PC-9 (cell line): ENCODE measurements at regions not wholly inside any gene's neighbourhood (a gene's known extent, or its start where the extent isn't known, plus 50 kb on each side); places are given as distances from the start of the nearest gene placed in this dataset.

Source experiments
- BruUV-seq: library from RNA; stranded (reverse); fragments of 400-500 nt; replicated peaks from 2 replicates; lab custom pipeline; 2021; lab: Mats Ljungman, UMichigan
- CTCF ChIA-PET: fragments of 300-600 bp; sonication (Branson Sonifier 250); formaldehyde crosslinking; loops from one replicate; lab custom pipeline; 2022; ENCODE audit warnings: antibody characterized with exemption; lab: Charles Lee
- POLR2A ChIA-PET: fragments of 300-600 bp; sonication (Branson Sonifier 250); formaldehyde crosslinking; loops from one replicate; lab custom pipeline; 2022; ENCODE audit warnings: antibody characterized with exemption; ENCODE audit not compliant: unreplicated experiment; lab: Charles Lee
- DNase-seq, 2 experiments: peaks; one replicate each; pipeline versions ENCODE4 v3.0.0 to v3.0.0-alpha.2; 2015 to 2022; ENCODE audit warnings: mixed read lengths in 1 of 2
- H2AFZ ChIP-seq: fragments of 200-600 bp; sonication (generic); 2 replicates; pipeline ENCODE4 v1.8.1; 2017; ENCODE audit warnings: antibody characterized with exemption
- H3F3A ChIP-seq: fragments of 200-600 bp; sonication (generic); 2 replicates; pipeline ENCODE4 v1.8.1; 2017; ENCODE audit warnings: antibody characterized with exemption, mild to moderate bottlenecking, low read depth; ENCODE audit not compliant: insufficient read depth
- H3K27ac ChIP-seq: fragments of 200-600 bp; sonication (generic); 2 replicates; pipeline ENCODE4 v1.6.1; 2016; ENCODE audit warnings: mixed run types
- H3K27me3 ChIP-seq: fragments of 200-600 bp; sonication (generic); 2 replicates; pipeline ENCODE4 v1.6.1; 2016; ENCODE audit warnings: low read depth, mixed run types; ENCODE audit not compliant: insufficient read depth
- H3K36me3 ChIP-seq: fragments of 200-600 bp; sonication (generic); 2 replicates; pipeline ENCODE4 v1.6.1; 2016; ENCODE audit warnings: low read depth, mixed run types
- H3K4me1 ChIP-seq: fragments of 200-600 bp; sonication (generic); replicated peaks from 2 replicates; pipeline ENCODE4 v1.6.1; 2016; ENCODE audit warnings: mixed run types; ENCODE audit not compliant: insufficient read depth
- H3K4me2 ChIP-seq: fragments of 200-600 bp; sonication (generic); 2 replicates; pipeline ENCODE4 v1.6.1; 2017; ENCODE audit warnings: mixed run types
- H3K4me3 ChIP-seq: fragments of 200-600 bp; sonication (generic); 2 replicates; pipeline ENCODE4 v1.6.1; 2016; ENCODE audit warnings: mixed run types
- H3K79me2 ChIP-seq: fragments of 200-600 bp; sonication (generic); 2 replicates; pipeline ENCODE4 v1.6.1; 2017; ENCODE audit warnings: low read depth, mixed run types
- H3K9me2 ChIP-seq: fragments of 200-600 bp; sonication (generic); 2 replicates; pipeline ENCODE4 v1.8.1; 2017; ENCODE audit warnings: mild to moderate bottlenecking; ENCODE audit not compliant: insufficient read depth
- H3K9me3 ChIP-seq: fragments of 200-600 bp; sonication (generic); 2 replicates; pipeline ENCODE4 v1.8.1; 2016; ENCODE audit warnings: low read depth; ENCODE audit not compliant: insufficient read depth
- H4K20me1 ChIP-seq: fragments of 200-600 bp; sonication (generic); 2 replicates; pipeline ENCODE4 v1.8.1; 2017; ENCODE audit not compliant: insufficient read depth
- EZH2 ChIP-seq: fragments of 200-600 bp; sonication (generic); IDR thresholded peaks from 2 replicates; pipeline ENCODE4 v1.8.0; 2017; ENCODE audit warnings: antibody characterized with exemption, low read depth
- intact Hi-C: fragments of 100-400 bp; cut with micrococcal nuclease; formaldehyde crosslinking; loops from one replicate; pipeline ENCODE4 v1.10.0; 2022; ENCODE audit not compliant: unreplicated experiment
- TF ChIP-seq, protein P1 (sequence below): fragments of 200-600 bp; sonication (generic); conservative IDR thresholded peaks from 2 replicates; pipeline ENCODE4 v1.6.1; 2017; ENCODE audit warnings: mixed run types, antibody characterized with exemption, mild to moderate bottlenecking, moderate library complexity

DNA sequence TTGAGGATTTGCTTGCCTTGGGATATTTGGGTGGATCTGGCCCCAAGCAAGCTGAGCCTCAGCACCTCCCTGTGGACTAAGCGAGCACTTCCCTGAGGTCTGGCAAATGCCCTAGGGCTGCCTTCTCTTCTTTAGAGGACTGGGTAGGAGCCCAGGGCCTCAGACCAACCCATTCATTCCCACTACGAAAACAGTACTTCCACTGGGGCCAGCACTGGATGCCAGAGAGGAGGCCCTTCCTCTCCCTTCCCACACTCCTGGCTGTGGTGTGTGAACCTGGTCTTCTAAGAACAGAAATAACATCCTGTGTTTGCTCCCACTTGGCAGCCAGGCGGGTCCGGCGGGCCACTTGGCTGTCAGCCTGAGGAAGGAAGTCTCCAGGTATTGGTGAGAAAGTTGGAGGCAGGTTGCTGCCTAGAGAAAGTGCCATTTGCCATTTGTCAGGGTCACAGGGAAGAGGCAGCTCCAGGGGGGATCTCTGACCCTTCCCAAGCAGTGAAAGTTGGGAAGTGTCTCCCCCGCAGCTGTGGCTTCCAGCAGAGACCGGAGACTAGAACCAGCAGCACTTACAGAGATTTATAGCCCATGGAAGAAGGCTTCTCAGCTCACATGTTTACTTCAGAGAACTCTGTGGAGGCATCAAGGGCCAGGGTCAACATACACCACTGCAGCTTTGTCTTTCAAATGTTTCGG is 323.5 kb downstream of the SIPA1L2 start:
- H3K4me2 ChIP-seq = no peak overlapping the region
- peaks cover 21% of the 10 kb centered on the region for H3K27me3 ChIP-seq
- TF ChIP-seq, protein P1, sequence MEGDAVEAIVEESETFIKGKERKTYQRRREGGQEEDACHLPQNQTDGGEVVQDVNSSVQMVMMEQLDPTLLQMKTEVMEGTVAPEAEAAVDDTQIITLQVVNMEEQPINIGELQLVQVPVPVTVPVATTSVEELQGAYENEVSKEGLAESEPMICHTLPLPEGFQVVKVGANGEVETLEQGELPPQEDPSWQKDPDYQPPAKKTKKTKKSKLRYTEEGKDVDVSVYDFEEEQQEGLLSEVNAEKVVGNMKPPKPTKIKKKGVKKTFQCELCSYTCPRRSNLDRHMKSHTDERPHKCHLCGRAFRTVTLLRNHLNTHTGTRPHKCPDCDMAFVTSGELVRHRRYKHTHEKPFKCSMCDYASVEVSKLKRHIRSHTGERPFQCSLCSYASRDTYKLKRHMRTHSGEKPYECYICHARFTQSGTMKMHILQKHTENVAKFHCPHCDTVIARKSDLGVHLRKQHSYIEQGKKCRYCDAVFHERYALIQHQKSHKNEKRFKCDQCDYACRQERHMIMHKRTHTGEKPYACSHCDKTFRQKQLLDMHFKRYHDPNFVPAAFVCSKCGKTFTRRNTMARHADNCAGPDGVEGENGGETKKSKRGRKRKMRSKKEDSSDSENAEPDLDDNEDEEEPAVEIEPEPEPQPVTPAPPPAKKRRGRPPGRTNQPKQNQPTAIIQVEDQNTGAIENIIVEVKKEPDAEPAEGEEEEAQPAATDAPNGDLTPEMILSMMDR = no peak
- no peak for TF ChIP-seq EZH2
- ChIA-PET POLR2A (no interaction called here), CTCF (no interaction called here)
- H3K27ac ChIP-seq = no peak overlapping the region
- H3K9me3 ChIP-seq = no peaks in the 10 kb centered on the region
- no peak for DNase-seq
- no peaks in the 10 kb centered on the region for H3K4me1 ChIP-seq
- BruUV-seq = no TSS peak
- H3F3A ChIP-seq = no peaks in the 10 kb centered on the region
- H3K4me3 ChIP-seq = no peak overlapping the region
- H3K9me2 ChIP-seq = no peaks in the 10 kb centered on the region
- H4K20me1 ChIP-seq = no peaks in the 10 kb centered on the region
- no peaks in the 10 kb centered on the region for H3K79me2 ChIP-seq
- intact Hi-C loops = no loop called here
- no peak overlapping the region for H2AFZ ChIP-seq
- no peaks in the 10 kb centered on the region for H3K36me3 ChIP-seq

DNA sequence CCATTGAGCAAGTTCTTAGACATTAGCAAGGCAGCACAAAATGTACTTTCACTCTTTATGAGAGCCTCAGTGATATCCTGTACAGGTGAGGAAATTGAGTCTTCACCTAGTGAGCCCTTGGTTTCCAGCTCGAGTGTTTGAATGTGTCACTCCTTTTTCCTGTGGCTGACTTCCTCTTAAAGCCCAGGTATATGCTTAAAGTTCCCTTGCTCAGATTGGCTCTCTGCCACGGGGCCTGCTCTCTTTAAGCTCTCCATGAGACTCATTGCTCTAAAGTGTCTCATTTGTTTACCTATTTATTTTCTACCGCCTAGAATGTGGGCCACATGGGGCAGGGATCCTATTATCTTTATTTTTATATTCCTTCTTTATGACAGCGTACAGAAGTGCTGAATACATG is 324.9 kb downstream of the SIPA1L2 start:
- H3K4me1 ChIP-seq = no peaks in the 10 kb centered on the region
- H3K4me3 ChIP-seq = no peak overlapping the region
- no peak overlapping the region for H3K4me2 ChIP-seq
- intact Hi-C loops = no loop called here
- BruUV-seq = no TSS peak
- no peaks in the 10 kb centered on the region for H3F3A ChIP-seq
- no peaks in the 10 kb centered on the region for H3K79me2 ChIP-seq
- H3K36me3 ChIP-seq = no peaks in the 10 kb centered on the region
- H2AFZ ChIP-seq = no peak overlapping the region
- CTCF ChIA-PET = no interaction called here
- POLR2A ChIA-PET = no interaction called here
- no peaks in the 10 kb centered on the region for H4K20me1 ChIP-seq
- TF ChIP-seq, protein P1 = no peak
- no peak for TF ChIP-seq EZH2
- H3K9me3 ChIP-seq = no peaks in the 10 kb centered on the region
- H3K27ac ChIP-seq = no peak overlapping the region
- DNase-seq = no peak
- H3K9me2 ChIP-seq = no peaks in the 10 kb centered on the region
- H3K27me3 ChIP-seq = peaks cover 17% of the 10 kb centered on the region

DNA sequence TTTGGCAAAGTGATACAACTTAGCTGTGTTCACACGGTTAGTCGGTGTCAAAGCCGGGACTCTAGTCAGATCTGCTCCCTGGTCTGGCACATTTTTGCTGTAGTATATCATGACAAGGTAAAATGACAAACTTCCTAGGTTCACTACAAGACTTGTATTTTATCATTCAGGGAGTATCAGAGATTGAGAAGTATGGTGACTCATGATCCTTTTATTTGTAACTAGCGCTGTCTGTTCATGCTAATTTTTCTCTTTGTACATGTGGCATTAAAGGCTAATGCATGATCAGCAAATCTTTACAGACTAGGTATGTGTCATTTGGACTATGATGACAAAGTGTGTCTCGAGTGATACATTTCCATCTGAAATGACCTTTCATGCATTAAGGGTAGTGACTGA is 326.7 kb downstream of the SIPA1L2 start:
- H3K27ac ChIP-seq = no peak overlapping the region
- POLR2A ChIA-PET = no interaction called here
- no peak overlapping the region for H2AFZ ChIP-seq
- H3K9me3 ChIP-seq = no peaks in the 10 kb centered on the region
- no peak overlapping the region for H3K4me2 ChIP-seq
- H3K4me1 ChIP-seq = no peaks in the 10 kb centered on the region
- no peak for TF ChIP-seq EZH2
- TF ChIP-seq, protein P1 = no peak
- H3K79me2 ChIP-seq = no peaks in the 10 kb centered on the region
- intact Hi-C loops = no loop called here
- CTCF ChIA-PET = no interaction called here
- peaks cover 14% of the 10 kb centered on the region for H3K27me3 ChIP-seq
- no TSS peak for BruUV-seq
- H3F3A ChIP-seq = no peaks in the 10 kb centered on the region
- no peak overlapping the region for H3K4me3 ChIP-seq
- H3K9me2 ChIP-seq = no peaks in the 10 kb centered on the region
- no peaks in the 10 kb centered on the region for H3K36me3 ChIP-seq
- no peaks in the 10 kb centered on the region for H4K20me1 ChIP-seq
- no peak for DNase-seq
